OCI-LY3 (cell line): ENCODE measurements at regions not wholly inside any gene's neighbourhood (a gene's known extent, or its start where the extent isn't known, plus 50 kb on each side); places are given as distances from the start of the nearest gene placed in this dataset.

Experiments used
- H2AFZ ChIP-seq: fragments of 200-600, 300-600 bp; shearing (Covaris generic); 2 replicates; pipeline ENCODE4 v1.6.0; 2014; ENCODE audit warnings: antibody characterized with exemption, low read depth, low read length
- H3K27ac ChIP-seq: fragments of 200-600, 300-600 bp; sonication (generic); 2 replicates; pipeline ENCODE4 v1.5.1; 2014; ENCODE audit warnings: mild to moderate bottlenecking, low read length, moderate library complexity, mixed read lengths
- H3K27me3 ChIP-seq: fragments of 200-600, 300-600 bp; sonication (generic); 2 replicates; pipeline ENCODE4 v1.6.1; 2014; ENCODE audit warnings: low read depth, low read length, mixed read lengths
- H3K36me3 ChIP-seq: fragments of 200-600, 300-600 bp; sonication (generic); replicated peaks from 2 replicates; pipeline ENCODE3; 2014; ENCODE audit warnings: low read depth, low read length, mixed read lengths
- H3K4me1 ChIP-seq: fragments of 300-600, 200-600 bp; sonication (generic); 2 replicates; pipeline ENCODE4 v1.6.1; 2014; ENCODE audit warnings: low read length, mixed read lengths
- H3K4me2 ChIP-seq: fragments of 200-600, 300-600 bp; sonication (generic); 2 replicates; pipeline ENCODE4 v1.6.1; 2014; ENCODE audit warnings: low read length, mixed read lengths
- H3K4me3 ChIP-seq: fragments of 300-600, 200-600 bp; sonication (generic); 2 replicates; pipeline ENCODE4 v1.5.1; 2014; ENCODE audit warnings: antibody characterized with exemption, mild to moderate bottlenecking, low read length, moderate library complexity
- H3K79me2 ChIP-seq: fragments of 300-600, 200-600 bp; shearing (Covaris generic); 2 replicates; pipeline ENCODE4 v1.6.1; 2014; ENCODE audit warnings: mild to moderate bottlenecking, low read length, mixed read lengths
- H3K9ac ChIP-seq: fragments of 300-600, 200-600 bp; shearing (Covaris generic); 2 replicates; pipeline ENCODE4 v1.6.0; 2014; ENCODE audit warnings: mild to moderate bottlenecking, low read length, moderate library complexity
- H3K9me3 ChIP-seq: fragments of 200-600, 300-600 bp; shearing (Covaris generic); 2 replicates; pipeline ENCODE4 v1.6.1; 2014; ENCODE audit warnings: low read length, mixed read lengths; ENCODE audit not compliant: insufficient read depth
- H4K20me1 ChIP-seq: fragments of 200-600, 300-600 bp; sonication (generic); 2 replicates; pipeline ENCODE4 v1.6.1; 2016; ENCODE audit warnings: low read length, mixed read lengths; ENCODE audit not compliant: insufficient read depth
- CTCF ChIP-seq: fragments of 200-600, 300-600 bp; sonication (generic); IDR thresholded peaks from 2 replicates; pipeline ENCODE4 v1.5.1; 2014; ENCODE audit warnings: antibody characterized with exemption, low read length, low read depth
- EZH2phosphoT487 ChIP-seq: fragments of 200-600 bp; shearing (Covaris generic); IDR thresholded peaks from 2 replicates; pipeline ENCODE4 v1.6.1; 2018; ENCODE audit warnings: antibody characterized with exemption, mixed run types, low read depth

GRCh38 chr6:168385037-168385759, 55.8 kb upstream of the SMOC2 start:
- no peak for TF ChIP-seq CTCF
- TF ChIP-seq EZH2phosphoT487 = no peak
- Histone ChIP-seq H3K36me3 (no peaks in the 10 kb centered on the region), H3K4me3 (no peak overlapping the region), H3K27me3 (no peaks in the 10 kb centered on the region), H3K79me2 (no peaks in the 10 kb centered on the region), H3K4me2 (no peak overlapping the region), H3K9ac (no peak overlapping the region), H3K27ac (no peak overlapping the region), H3K4me1 (no peaks in the 10 kb centered on the region), H3K9me3 (no peaks in the 10 kb centered on the region), H2AFZ (no peak overlapping the region), H4K20me1 (no peaks in the 10 kb centered on the region)

- Histone ChIP-seq H3K27me3 (no peaks in the 10 kb centered on the region), H3K9me3 (no peaks in the 10 kb centered on the region), H3K4me2 (no peak overlapping the region), H3K36me3 (no peaks in the 10 kb centered on the region), H3K4me1 (no peaks in the 10 kb centered on the region), H3K79me2 (no peaks in the 10 kb centered on the region), H2AFZ (no peak overlapping the region), H4K20me1 (no peaks in the 10 kb centered on the region), H3K27ac (no peak overlapping the region), H3K4me3 (no peak overlapping the region), H3K9ac (no peak overlapping the region)
- no peak for TF ChIP-seq EZH2phosphoT487
- no peak for TF ChIP-seq CTCF
Measured at GRCh38 chr6:168385858-168386735, 54.9 kb upstream of the SMOC2 start.

- H4K20me1 ChIP-seq = no peaks in the 10 kb centered on the region
- H3K27ac ChIP-seq = no peak overlapping the region
- no peaks in the 10 kb centered on the region for H3K36me3 ChIP-seq
- no peak overlapping the region for H2AFZ ChIP-seq
- H3K4me2 ChIP-seq = no peak overlapping the region
- H3K9me3 ChIP-seq = no peaks in the 10 kb centered on the region
- TF ChIP-seq EZH2phosphoT487 = no peak
- TF ChIP-seq CTCF = no peak
- H3K4me1 ChIP-seq = no peaks in the 10 kb centered on the region
- H3K4me3 ChIP-seq = no peak overlapping the region
- no peaks in the 10 kb centered on the region for H3K79me2 ChIP-seq
- no peaks in the 10 kb centered on the region for H3K27me3 ChIP-seq
- no peak overlapping the region for H3K9ac ChIP-seq
Measured at GRCh38 chr6:168386973-168387372, 54.0 kb upstream of the SMOC2 start.

- Histone ChIP-seq H3K9ac (no peak overlapping the region), H3K27ac (no peak overlapping the region), H3K79me2 (no peaks in the 10 kb centered on the region)
Measured at GRCh38 chr6:168387426-168387825, 53.6 kb upstream of the SMOC2 start.

More at GRCh38 chr6:168387426-168387825, 53.6 kb upstream of the SMOC2 start:
- no peak for TF ChIP-seq EZH2phosphoT487
- TF ChIP-seq CTCF = no peak
- H3K4me2 ChIP-seq = no peak overlapping the region
- H3K4me1 ChIP-seq = no peaks in the 10 kb centered on the region
- H3K36me3 ChIP-seq = no peaks in the 10 kb centered on the region
- H3K9me3 ChIP-seq = no peaks in the 10 kb centered on the region
- no peaks in the 10 kb centered on the region for H3K27me3 ChIP-seq
- H2AFZ ChIP-seq = no peak overlapping the region
- no peaks in the 10 kb centered on the region for H4K20me1 ChIP-seq
- no peak overlapping the region for H3K4me3 ChIP-seq
